ENCODE measurements at regions not wholly inside any gene's neighbourhood (a gene's known extent, or its start where the extent isn't known, plus 50 kb on each side); places are given as distances from the start of the nearest gene placed in this dataset.

- no peaks in the 10 kb centered on the region for H3K27me3 Mint-ChIP-seq (ENCODE audit: insufficient read depth, unreplicated experiment)
- ChIA-PET CTCF (interaction anchor here (0.5 to 1.6 kb wide), 25 partner anchors 10 to 1379 kb away, joined by 3 to 6 read pairs (median 4); no protein-coding TSS in a partner anchor), POLR2A (interaction anchor here (1.7 kb wide), 1 partner anchor 482 kb away, joined by 3 read pairs; no protein-coding TSS in a partner anchor)
- H3K9me3 Mint-ChIP-seq (ENCODE audit: unreplicated experiment), result no peaks in the 10 kb centered on the region
- H3K4me1 Mint-ChIP-seq (ENCODE audit: insufficient read depth, unreplicated experiment), result peaks cover 6% of the 10 kb centered on the region
- no peaks in the 10 kb centered on the region for H3K36me3 Mint-ChIP-seq (ENCODE audit: insufficient read depth, unreplicated experiment)
- intact Hi-C loops (cut with micrococcal nuclease), result loop anchor here (1.0 to 10.0 kb wide), 6 partner anchors 87 to 1580 kb away; partner anchors contain the start of gene MAF
- peak; percentile 48 for TF ChIP-seq CTCF (IDR thresholded peaks at IDR 0.05; ENCODE audit: unreplicated experiment)
- H3K27ac Mint-ChIP-seq (ENCODE audit: low read depth, unreplicated experiment), result no peak overlapping the region
- no peak overlapping the region for H3K4me3 Mint-ChIP-seq (ENCODE audit: unreplicated experiment)
- BruUV-seq (replicated peaks), result no TSS peak
- DNase-seq (ENCODE audit: unreplicated experiment), result peak; percentile 61
Observed at GRCh38 chr16:80084614-80085013, 456.2 kb upstream of the DYNLRB2 start.

- no TSS peak for BruUV-seq (replicated peaks)
- peaks cover 6% of the 10 kb centered on the region for H3K4me1 Mint-ChIP-seq (ENCODE audit: insufficient read depth, unreplicated experiment)
- no peaks in the 10 kb centered on the region for H3K9me3 Mint-ChIP-seq (ENCODE audit: unreplicated experiment)
- intact Hi-C loops (cut with micrococcal nuclease), result loop anchor here (1.0 to 10.0 kb wide), 6 partner anchors 87 to 1579 kb away; partner anchors contain the start of gene MAF
- DNase-seq (ENCODE audit: unreplicated experiment), result peak; percentile 22
- H3K4me3 Mint-ChIP-seq (ENCODE audit: unreplicated experiment), result no peak overlapping the region
- POLR2A ChIA-PET, result interaction anchor here (1.7 kb wide), 1 partner anchor 482 kb away, joined by 3 read pairs; no protein-coding TSS in a partner anchor
- no peak overlapping the region for H3K27ac Mint-ChIP-seq (ENCODE audit: low read depth, unreplicated experiment)
- no peaks in the 10 kb centered on the region for H3K27me3 Mint-ChIP-seq (ENCODE audit: insufficient read depth, unreplicated experiment)
- no peaks in the 10 kb centered on the region for H3K36me3 Mint-ChIP-seq (ENCODE audit: insufficient read depth, unreplicated experiment)
- CTCF ChIA-PET, result interaction anchor here (0.5 to 1.6 kb wide), 19 partner anchors 9 to 1352 kb away, joined by 3 to 6 read pairs (median 4); no protein-coding TSS in a partner anchor
- no peak for TF ChIP-seq CTCF (IDR thresholded peaks at IDR 0.05; ENCODE audit: unreplicated experiment)
Observed at GRCh38 chr16:80084163-80084562, 456.6 kb upstream of the DYNLRB2 start.

DNA sequence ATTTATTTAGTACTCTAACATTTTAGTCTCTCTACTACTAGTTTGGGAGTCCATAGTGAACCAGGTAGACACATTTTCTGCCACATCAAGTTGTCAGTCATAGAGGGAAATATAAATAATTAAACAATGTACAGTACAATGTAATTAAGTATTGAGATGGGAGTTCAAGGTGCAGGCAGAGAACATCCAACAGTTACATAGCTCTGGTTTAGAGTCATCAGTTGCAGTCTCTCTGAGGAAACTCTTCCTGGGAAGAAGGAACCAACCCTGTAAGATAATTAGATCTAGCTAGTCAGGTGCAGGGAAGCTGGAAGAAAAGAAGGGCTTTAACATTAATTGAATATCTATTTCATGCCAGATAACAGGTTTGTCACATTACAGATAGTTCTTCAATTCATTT lies 457.9 kb upstream of the DYNLRB2 start:
- no peak overlapping the region for H3K27ac Mint-ChIP-seq (ENCODE audit: low read depth, unreplicated experiment)
- no peak for DNase-seq (ENCODE audit: unreplicated experiment)
- no peak overlapping the region for H3K4me3 Mint-ChIP-seq (ENCODE audit: unreplicated experiment)
- POLR2A ChIA-PET, result interaction anchor here (0.6 kb wide), 1 partner anchor 481 kb away, joined by 3 read pairs; no protein-coding TSS in a partner anchor
- BruUV-seq (replicated peaks), result no TSS peak
- H3K4me1 Mint-ChIP-seq (ENCODE audit: insufficient read depth, unreplicated experiment), result peaks cover 6% of the 10 kb centered on the region
- TF ChIP-seq CTCF (IDR thresholded peaks at IDR 0.05; ENCODE audit: unreplicated experiment), result no peak
- no peaks in the 10 kb centered on the region for H3K36me3 Mint-ChIP-seq (ENCODE audit: insufficient read depth, unreplicated experiment)
- CTCF ChIA-PET, result interaction anchor here (0.6 to 1.0 kb wide), 4 partner anchors 56 to 1377 kb away, joined by 3 to 4 read pairs (median 3); no protein-coding TSS in a partner anchor
- no peaks in the 10 kb centered on the region for H3K27me3 Mint-ChIP-seq (ENCODE audit: insufficient read depth, unreplicated experiment)
- H3K9me3 Mint-ChIP-seq (ENCODE audit: unreplicated experiment), result no peaks in the 10 kb centered on the region
- intact Hi-C loops (cut with micrococcal nuclease), result loop anchor here (5.0 to 10.0 kb wide), 3 partner anchors 384 to 1578 kb away; no protein-coding TSS in a partner anchor

DNA sequence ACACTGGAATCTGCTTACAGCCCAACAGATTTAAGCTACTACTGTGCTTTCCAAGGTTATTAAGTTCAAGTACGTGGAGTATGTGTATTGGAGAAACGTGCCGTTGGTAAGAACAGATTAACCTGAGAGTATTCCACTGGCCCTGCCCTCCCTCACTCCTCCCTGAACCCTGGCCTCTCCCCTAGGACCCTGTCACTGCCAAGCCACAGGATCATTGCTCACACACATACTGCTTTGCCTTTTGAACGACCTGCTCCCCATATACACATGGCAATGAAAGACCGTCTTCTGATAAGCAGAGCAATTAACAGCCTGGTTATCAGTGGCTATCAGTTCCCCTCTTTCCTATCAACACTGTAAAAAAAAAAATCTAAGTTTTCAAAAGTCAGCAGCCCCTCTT lies 458.9 kb upstream of the DYNLRB2 start:
- no peaks in the 10 kb centered on the region for H3K9me3 Mint-ChIP-seq (ENCODE audit: unreplicated experiment)
- no peaks in the 10 kb centered on the region for H3K27me3 Mint-ChIP-seq (ENCODE audit: insufficient read depth, unreplicated experiment)
- no peak overlapping the region for H3K27ac Mint-ChIP-seq (ENCODE audit: low read depth, unreplicated experiment)
- no peak for DNase-seq (ENCODE audit: unreplicated experiment)
- POLR2A ChIA-PET, result interaction anchor here (0.6 to 0.9 kb wide), 2 partner anchors 428 to 480 kb away, joined by 3 to 4 read pairs; no protein-coding TSS in a partner anchor
- H3K36me3 Mint-ChIP-seq (ENCODE audit: insufficient read depth, unreplicated experiment), result no peaks in the 10 kb centered on the region
- no TSS peak for BruUV-seq (replicated peaks)
- H3K4me3 Mint-ChIP-seq (ENCODE audit: unreplicated experiment), result no peak overlapping the region
- intact Hi-C loops (cut with micrococcal nuclease), result loop anchor here (5.0 to 10.0 kb wide), 3 partner anchors 385 to 1577 kb away; no protein-coding TSS in a partner anchor
- H3K4me1 Mint-ChIP-seq (ENCODE audit: insufficient read depth, unreplicated experiment), result peaks cover 6% of the 10 kb centered on the region
- CTCF ChIA-PET, result interaction anchor here (0.6 kb wide), 1 partner anchor 84 kb away, joined by 3 read pairs; no protein-coding TSS in a partner anchor
- no peak for TF ChIP-seq CTCF (IDR thresholded peaks at IDR 0.05; ENCODE audit: unreplicated experiment)

Measured in MCF 10A (cell line).